GM23338 (cell line): ENCODE measurements at regions not wholly inside any gene's neighbourhood (a gene's known extent, or its start where the extent isn't known, plus 50 kb on each side); places are given as distances from the start of the nearest gene placed in this dataset.

Experiments used
- ATAC-seq: fragments of 200-7000 bp; cut with Tn5 transposase; 3 replicates; pipeline ENCODE4 v1.9.1; 2020
- DNase-seq: peaks from one replicate; pipeline ENCODE4 v3.0.0-alpha.2; 2015; ENCODE audit warnings: low spot score
- H2AFZ ChIP-seq: fragments of 200-600 bp; sonication (generic); 2 replicates; pipeline ENCODE4 v1.8.0; 2016; ENCODE audit warnings: antibody characterized with exemption, mild to moderate bottlenecking, moderate library complexity
- H3F3A ChIP-seq: fragments of 200-600 bp; sonication (generic); replicated peaks from 2 replicates; pipeline ENCODE4 v1.8.0; 2017; ENCODE audit warnings: antibody characterized with exemption, mixed run types, low read depth
- H3K27ac ChIP-seq: fragments of 200-600 bp; sonication (generic); 2 replicates; pipeline ENCODE4 v1.6.1; 2016; ENCODE audit warnings: low read depth
- H3K27me3 ChIP-seq: fragments of 200-600 bp; sonication (generic); 2 replicates; pipeline ENCODE4 v1.8.0; 2016; ENCODE audit warnings: mild to moderate bottlenecking, mixed run types, moderate library complexity; ENCODE audit not compliant: insufficient read depth
- H3K36me3 ChIP-seq: fragments of 200-600 bp; sonication (generic); 2 replicates; pipeline ENCODE4 v1.8.0; 2016; ENCODE audit warnings: mild to moderate bottlenecking; ENCODE audit not compliant: insufficient read depth
- H3K4me1 ChIP-seq: fragments of 200-600 bp; sonication (generic); 2 replicates; pipeline ENCODE4 v1.8.0; 2016; ENCODE audit warnings: mild to moderate bottlenecking, moderate library complexity; ENCODE audit not compliant: insufficient read depth
- H3K4me2 ChIP-seq: fragments of 200-600 bp; sonication (generic); 2 replicates; pipeline ENCODE4 v1.7.1; 2017; ENCODE audit warnings: mixed run types
- H3K4me3 ChIP-seq: fragments of 200-600 bp; sonication (generic); 2 replicates; pipeline ENCODE4 v1.6.1; 2016; ENCODE audit warnings: mixed run types
- H3K79me2 ChIP-seq: fragments of 200-600 bp; sonication (generic); replicated peaks from 2 replicates; pipeline ENCODE4 v1.8.0; 2017; ENCODE audit warnings: mild to moderate bottlenecking; ENCODE audit not compliant: insufficient read depth
- H3K9me2 ChIP-seq: fragments of 200-600 bp; sonication (generic); 2 replicates; pipeline ENCODE4 v1.8.0; 2017; ENCODE audit not compliant: insufficient read depth
- H4K20me1 ChIP-seq: fragments of 200-600 bp; sonication (generic); replicated peaks from 2 replicates; pipeline ENCODE4 v1.8.0; 2017; ENCODE audit warnings: mild to moderate bottlenecking; ENCODE audit not compliant: insufficient read depth
- H3K27ac Mint-ChIP-seq: 2 replicates; pipeline ENCODE4 v1.8.0; 2020; ENCODE audit warnings: inconsistent platforms, mild to moderate bottlenecking, moderate library complexity, mixed read lengths
- H3K27me3 Mint-ChIP-seq: 3 replicates; pipeline ENCODE4 v1.8.0; 2022; ENCODE audit warnings: low read depth, mild to moderate bottlenecking, moderate library complexity, mixed read lengths, inconsistent platforms; ENCODE audit not compliant: insufficient read depth, poor library complexity
- H3K36me3 Mint-ChIP-seq: 3 replicates; pipeline ENCODE4 v1.8.0; 2021; ENCODE audit warnings: low read depth, mild to moderate bottlenecking, inconsistent platforms, moderate library complexity, mixed read lengths
- H3K4me1 Mint-ChIP-seq: 3 replicates; pipeline ENCODE4 v1.8.0; 2020; ENCODE audit warnings: mild to moderate bottlenecking, inconsistent platforms, mixed read lengths
- H3K4me3 Mint-ChIP-seq: 3 replicates; pipeline ENCODE4 v1.8.0; 2021; ENCODE audit warnings: moderate library complexity, mild to moderate bottlenecking, inconsistent platforms, mixed read lengths
- H3K9me3 Mint-ChIP-seq: 3 replicates; pipeline ENCODE4 v1.8.0; 2020; ENCODE audit warnings: moderate library complexity, mild to moderate bottlenecking, inconsistent platforms, mixed read lengths
- EZH2 ChIP-seq: fragments of 200-600 bp; sonication (generic); IDR thresholded peaks from one replicate; pipeline ENCODE4 v1.8.0; 2017; ENCODE audit warnings: antibody characterized with exemption, mild to moderate bottlenecking, low read depth; ENCODE audit not compliant: unreplicated experiment
- EZH2phosphoT487 ChIP-seq: fragments of 200-600 bp; sonication (generic); IDR thresholded peaks from one replicate; pipeline ENCODE4 v1.8.1; 2018; ENCODE audit warnings: antibody characterized with exemption; ENCODE audit not compliant: unreplicated experiment
- JUNB ChIP-seq: IDR thresholded peaks from one replicate; pipeline ENCODE4 v1.6.1; 2016; ENCODE audit warnings: antibody characterized with exemption; ENCODE audit not compliant: unreplicated experiment
- POLR2AphosphoS5 ChIP-seq: IDR thresholded peaks from 2 replicates; pipeline ENCODE4 v1.6.1; 2016; ENCODE audit warnings: antibody characterized with exemption, low read depth
- STAT1 ChIP-seq: IDR thresholded peaks from one replicate; pipeline ENCODE4 v1.6.1; 2016; ENCODE audit warnings: antibody characterized with exemption; ENCODE audit not compliant: unreplicated experiment
- ZNF114 ChIP-seq: fragments of 250-450 bp; sonication (Bioruptor Pico); IDR thresholded peaks from 2 replicates; pipeline ENCODE4 v1.5.0; 2020; ENCODE audit warnings: mild to moderate bottlenecking, moderate library complexity
- ZNF331 ChIP-seq: fragments of 250-450 bp; sonication (Bioruptor Pico); IDR thresholded peaks from 2 replicates; pipeline ENCODE4 v1.5.0; 2020; ENCODE audit warnings: low read depth, mild to moderate bottlenecking, moderate library complexity
- TF ChIP-seq, protein P1 (sequence below): IDR thresholded peaks from 2 replicates; pipeline ENCODE4 v1.6.1; 2016; ENCODE audit warnings: antibody characterized with exemption
- TF ChIP-seq, protein P2 (sequence below), 2 experiments: fragments of 200-600 bp in 1 of 2; sonication (generic) in 1 of 2; conservative IDR thresholded peaks; 2 replicates each; pipeline versions ENCODE4 v1.5.1 to v1.6.1; 2016 to 2017; ENCODE audit warnings: antibody characterized with exemption in 2 of 2, low read depth in 2 of 2, mild to moderate bottlenecking in 2 of 2, moderate library complexity in 1 of 2
- TF ChIP-seq, protein P3 (sequence below): IDR thresholded peaks from one replicate; pipeline ENCODE4 v1.6.1; 2018; ENCODE audit warnings: antibody characterized with exemption; ENCODE audit not compliant: unreplicated experiment
- TF ChIP-seq, protein P4 (sequence below): fragments of 250-450 bp; sonication (Bioruptor Pico); IDR thresholded peaks from 2 replicates; pipeline ENCODE4 v1.5.0; 2020; ENCODE audit warnings: mild to moderate bottlenecking, moderate library complexity

DNA sequence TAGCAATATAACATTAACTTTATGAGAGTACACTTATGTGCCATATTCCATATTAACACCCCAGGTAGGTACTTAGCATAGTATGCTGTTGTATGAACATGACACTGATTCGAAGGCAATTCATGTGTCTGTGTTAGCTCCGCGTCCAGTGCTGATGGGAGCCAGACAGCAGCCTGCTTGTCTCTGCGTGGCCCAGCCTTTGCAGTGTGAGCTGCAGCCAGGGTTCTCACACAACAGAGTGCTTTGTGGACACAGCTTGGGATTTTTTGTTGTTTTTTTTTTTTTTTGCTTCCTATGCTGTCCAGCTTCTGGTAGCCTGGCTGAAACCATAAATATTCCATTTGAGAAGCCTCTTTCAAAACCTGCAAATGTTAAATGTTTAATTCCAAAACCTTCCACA, 350.9 kb downstream of the SMOC2 start:
- H3K27me3 ChIP-seq: no peaks in the 10 kb centered on the region
- no peaks in the 10 kb centered on the region for H3K79me2 ChIP-seq
- no peak overlapping the region for H3K4me2 ChIP-seq
- H2AFZ ChIP-seq: no peak overlapping the region
- no peaks in the 10 kb centered on the region for H3F3A ChIP-seq
- Mint-ChIP-seq H3K27ac (no peak overlapping the region), H3K9me3 (peaks cover 20% of the 10 kb centered on the region), H3K27me3 (peaks cover 9% of the 10 kb centered on the region), H3K4me3 (no peak overlapping the region), H3K36me3 (peaks cover 4% of the 10 kb centered on the region; the same call in 2 of the 3 replicates), H3K4me1 (no peaks in the 10 kb centered on the region)
- TF ChIP-seq, protein P1, sequence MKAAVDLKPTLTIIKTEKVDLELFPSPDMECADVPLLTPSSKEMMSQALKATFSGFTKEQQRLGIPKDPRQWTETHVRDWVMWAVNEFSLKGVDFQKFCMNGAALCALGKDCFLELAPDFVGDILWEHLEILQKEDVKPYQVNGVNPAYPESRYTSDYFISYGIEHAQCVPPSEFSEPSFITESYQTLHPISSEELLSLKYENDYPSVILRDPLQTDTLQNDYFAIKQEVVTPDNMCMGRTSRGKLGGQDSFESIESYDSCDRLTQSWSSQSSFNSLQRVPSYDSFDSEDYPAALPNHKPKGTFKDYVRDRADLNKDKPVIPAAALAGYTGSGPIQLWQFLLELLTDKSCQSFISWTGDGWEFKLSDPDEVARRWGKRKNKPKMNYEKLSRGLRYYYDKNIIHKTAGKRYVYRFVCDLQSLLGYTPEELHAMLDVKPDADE: no peak
- TF ChIP-seq STAT1: no peak
- TF ChIP-seq EZH2phosphoT487: no peak
- TF ChIP-seq ZNF331 (CRISPR knock-in tag): no peak
- TF ChIP-seq, protein P2, sequence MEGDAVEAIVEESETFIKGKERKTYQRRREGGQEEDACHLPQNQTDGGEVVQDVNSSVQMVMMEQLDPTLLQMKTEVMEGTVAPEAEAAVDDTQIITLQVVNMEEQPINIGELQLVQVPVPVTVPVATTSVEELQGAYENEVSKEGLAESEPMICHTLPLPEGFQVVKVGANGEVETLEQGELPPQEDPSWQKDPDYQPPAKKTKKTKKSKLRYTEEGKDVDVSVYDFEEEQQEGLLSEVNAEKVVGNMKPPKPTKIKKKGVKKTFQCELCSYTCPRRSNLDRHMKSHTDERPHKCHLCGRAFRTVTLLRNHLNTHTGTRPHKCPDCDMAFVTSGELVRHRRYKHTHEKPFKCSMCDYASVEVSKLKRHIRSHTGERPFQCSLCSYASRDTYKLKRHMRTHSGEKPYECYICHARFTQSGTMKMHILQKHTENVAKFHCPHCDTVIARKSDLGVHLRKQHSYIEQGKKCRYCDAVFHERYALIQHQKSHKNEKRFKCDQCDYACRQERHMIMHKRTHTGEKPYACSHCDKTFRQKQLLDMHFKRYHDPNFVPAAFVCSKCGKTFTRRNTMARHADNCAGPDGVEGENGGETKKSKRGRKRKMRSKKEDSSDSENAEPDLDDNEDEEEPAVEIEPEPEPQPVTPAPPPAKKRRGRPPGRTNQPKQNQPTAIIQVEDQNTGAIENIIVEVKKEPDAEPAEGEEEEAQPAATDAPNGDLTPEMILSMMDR (conservative IDR thresholded peaks at IDR 0.05; ENCODE audit: low read depth in 2 of 2): no peak
- TF ChIP-seq, protein P3, sequence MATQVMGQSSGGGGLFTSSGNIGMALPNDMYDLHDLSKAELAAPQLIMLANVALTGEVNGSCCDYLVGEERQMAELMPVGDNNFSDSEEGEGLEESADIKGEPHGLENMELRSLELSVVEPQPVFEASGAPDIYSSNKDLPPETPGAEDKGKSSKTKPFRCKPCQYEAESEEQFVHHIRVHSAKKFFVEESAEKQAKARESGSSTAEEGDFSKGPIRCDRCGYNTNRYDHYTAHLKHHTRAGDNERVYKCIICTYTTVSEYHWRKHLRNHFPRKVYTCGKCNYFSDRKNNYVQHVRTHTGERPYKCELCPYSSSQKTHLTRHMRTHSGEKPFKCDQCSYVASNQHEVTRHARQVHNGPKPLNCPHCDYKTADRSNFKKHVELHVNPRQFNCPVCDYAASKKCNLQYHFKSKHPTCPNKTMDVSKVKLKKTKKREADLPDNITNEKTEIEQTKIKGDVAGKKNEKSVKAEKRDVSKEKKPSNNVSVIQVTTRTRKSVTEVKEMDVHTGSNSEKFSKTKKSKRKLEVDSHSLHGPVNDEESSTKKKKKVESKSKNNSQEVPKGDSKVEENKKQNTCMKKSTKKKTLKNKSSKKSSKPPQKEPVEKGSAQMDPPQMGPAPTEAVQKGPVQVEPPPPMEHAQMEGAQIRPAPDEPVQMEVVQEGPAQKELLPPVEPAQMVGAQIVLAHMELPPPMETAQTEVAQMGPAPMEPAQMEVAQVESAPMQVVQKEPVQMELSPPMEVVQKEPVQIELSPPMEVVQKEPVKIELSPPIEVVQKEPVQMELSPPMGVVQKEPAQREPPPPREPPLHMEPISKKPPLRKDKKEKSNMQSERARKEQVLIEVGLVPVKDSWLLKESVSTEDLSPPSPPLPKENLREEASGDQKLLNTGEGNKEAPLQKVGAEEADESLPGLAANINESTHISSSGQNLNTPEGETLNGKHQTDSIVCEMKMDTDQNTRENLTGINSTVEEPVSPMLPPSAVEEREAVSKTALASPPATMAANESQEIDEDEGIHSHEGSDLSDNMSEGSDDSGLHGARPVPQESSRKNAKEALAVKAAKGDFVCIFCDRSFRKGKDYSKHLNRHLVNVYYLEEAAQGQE: no peak
- TF ChIP-seq POLR2AphosphoS5: no peak
- TF ChIP-seq, protein P4, sequence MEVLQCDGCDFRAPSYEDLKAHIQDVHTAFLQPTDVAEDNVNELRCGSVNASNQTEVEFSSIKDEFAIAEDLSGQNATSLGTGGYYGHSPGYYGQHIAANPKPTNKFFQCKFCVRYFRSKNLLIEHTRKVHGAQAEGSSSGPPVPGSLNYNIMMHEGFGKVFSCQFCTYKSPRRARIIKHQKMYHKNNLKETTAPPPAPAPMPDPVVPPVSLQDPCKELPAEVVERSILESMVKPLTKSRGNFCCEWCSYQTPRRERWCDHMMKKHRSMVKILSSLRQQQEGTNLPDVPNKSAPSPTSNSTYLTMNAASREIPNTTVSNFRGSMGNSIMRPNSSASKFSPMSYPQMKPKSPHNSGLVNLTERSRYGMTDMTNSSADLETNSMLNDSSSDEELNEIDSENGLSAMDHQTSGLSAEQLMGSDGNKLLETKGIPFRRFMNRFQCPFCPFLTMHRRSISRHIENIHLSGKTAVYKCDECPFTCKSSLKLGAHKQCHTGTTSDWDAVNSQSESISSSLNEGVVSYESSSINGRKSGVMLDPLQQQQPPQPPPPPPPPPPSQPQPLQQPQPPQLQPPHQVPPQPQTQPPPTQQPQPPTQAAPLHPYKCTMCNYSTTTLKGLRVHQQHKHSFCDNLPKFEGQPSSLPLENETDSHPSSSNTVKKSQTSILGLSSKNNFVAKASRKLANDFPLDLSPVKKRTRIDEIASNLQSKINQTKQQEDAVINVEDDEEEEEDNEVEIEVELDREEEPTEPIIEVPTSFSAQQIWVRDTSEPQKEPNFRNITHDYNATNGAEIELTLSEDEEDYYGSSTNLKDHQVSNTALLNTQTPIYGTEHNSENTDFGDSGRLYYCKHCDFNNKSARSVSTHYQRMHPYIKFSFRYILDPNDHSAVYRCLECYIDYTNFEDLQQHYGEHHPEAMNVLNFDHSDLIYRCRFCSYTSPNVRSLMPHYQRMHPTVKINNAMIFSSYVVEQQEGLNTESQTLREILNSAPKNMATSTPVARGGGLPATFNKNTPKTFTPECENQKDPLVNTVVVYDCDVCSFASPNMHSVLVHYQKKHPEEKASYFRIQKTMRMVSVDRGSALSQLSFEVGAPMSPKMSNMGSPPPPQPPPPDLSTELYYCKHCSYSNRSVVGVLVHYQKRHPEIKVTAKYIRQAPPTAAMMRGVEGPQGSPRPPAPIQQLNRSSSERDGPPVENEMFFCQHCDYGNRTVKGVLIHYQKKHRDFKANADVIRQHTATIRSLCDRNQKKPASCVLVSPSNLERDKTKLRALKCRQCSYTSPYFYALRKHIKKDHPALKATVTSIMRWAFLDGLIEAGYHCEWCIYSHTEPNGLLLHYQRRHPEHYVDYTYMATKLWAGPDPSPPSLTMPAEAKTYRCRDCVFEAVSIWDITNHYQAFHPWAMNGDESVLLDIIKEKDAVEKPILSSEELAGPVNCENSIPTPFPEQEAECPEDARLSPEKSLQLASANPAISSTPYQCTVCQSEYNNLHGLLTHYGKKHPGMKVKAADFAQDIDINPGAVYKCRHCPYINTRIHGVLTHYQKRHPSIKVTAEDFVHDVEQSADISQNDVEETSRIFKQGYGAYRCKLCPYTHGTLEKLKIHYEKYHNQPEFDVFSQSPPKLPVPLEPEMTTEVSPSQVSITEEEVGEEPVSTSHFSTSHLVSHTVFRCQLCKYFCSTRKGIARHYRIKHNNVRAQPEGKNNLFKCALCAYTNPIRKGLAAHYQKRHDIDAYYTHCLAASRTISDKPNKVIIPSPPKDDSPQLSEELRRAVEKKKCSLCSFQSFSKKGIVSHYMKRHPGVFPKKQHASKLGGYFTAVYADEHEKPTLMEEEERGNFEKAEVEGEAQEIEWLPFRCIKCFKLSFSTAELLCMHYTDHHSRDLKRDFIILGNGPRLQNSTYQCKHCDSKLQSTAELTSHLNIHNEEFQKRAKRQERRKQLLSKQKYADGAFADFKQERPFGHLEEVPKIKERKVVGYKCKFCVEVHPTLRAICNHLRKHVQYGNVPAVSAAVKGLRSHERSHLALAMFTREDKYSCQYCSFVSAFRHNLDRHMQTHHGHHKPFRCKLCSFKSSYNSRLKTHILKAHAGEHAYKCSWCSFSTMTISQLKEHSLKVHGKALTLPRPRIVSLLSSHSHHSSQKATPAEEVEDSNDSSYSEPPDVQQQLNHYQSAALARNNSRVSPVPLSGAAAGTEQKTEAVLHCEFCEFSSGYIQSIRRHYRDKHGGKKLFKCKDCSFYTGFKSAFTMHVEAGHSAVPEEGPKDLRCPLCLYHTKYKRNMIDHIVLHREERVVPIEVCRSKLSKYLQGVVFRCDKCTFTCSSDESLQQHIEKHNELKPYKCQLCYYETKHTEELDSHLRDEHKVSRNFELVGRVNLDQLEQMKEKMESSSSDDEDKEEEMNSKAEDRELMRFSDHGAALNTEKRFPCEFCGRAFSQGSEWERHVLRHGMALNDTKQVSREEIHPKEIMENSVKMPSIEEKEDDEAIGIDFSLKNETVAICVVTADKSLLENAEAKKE (CRISPR knock-in tag): no peak
- TF ChIP-seq ZNF114 (CRISPR knock-in tag): no peak
- no peak for TF ChIP-seq EZH2
- no peak for TF ChIP-seq JUNB
- DNase-seq: no peak
- no peaks in the 10 kb centered on the region for H3K9me2 ChIP-seq
- no peaks in the 10 kb centered on the region for H3K36me3 ChIP-seq
- no peak overlapping the region for H3K4me3 ChIP-seq
- no peaks in the 10 kb centered on the region for H4K20me1 ChIP-seq
- no peak overlapping the region for H3K27ac ChIP-seq
- no peaks in the 10 kb centered on the region for H3K4me1 ChIP-seq
- no peak for ATAC-seq
